IMR-90 (cell line): ENCODE measurements at regions not wholly inside any gene's neighbourhood (a gene's known extent, or its start where the extent isn't known, plus 50 kb on each side); places are given as distances from the start of the nearest gene placed in this dataset.

Experiments used
- ATAC-seq: fragments of 200-7000 bp; cut with Tn5 transposase; 2 replicates; pipeline ENCODE4 v1.9.1; 2020; ENCODE audit warnings: low read depth, mild to moderate bottlenecking, moderate library complexity
- BruUV-seq: library from RNA; stranded (reverse); fragments of 400-500 nt; replicated peaks from 2 replicates; lab custom pipeline; 2021; lab: Mats Ljungman, UMichigan
- CTCF ChIA-PET: fragments of 300-600 bp; formaldehyde crosslinking; extraction: SDS; loops from one replicate; lab custom pipeline; 2021; ENCODE audit warnings: antibody characterized with exemption; lab: Yijun Ruan, JAX
- POLR2A ChIA-PET: fragments of 300-600 bp; sonication (Branson Sonifier 250); formaldehyde crosslinking; loops from one replicate; lab custom pipeline; 2022; ENCODE audit warnings: antibody characterized with exemption; ENCODE audit not compliant: unreplicated experiment; lab: Charles Lee
- DNase-seq: peaks from one replicate; pipeline ENCODE4 v3.0.0; 2013
- H2AFZ ChIP-seq: replicated peaks from 2 replicates; pipeline ENCODE3; 2013; ENCODE audit warnings: low read length, mild to moderate bottlenecking; ENCODE audit not compliant: poor library complexity
- H2AK5ac ChIP-seq: 2 replicates; pipeline ENCODE4 v1.6.1; 2013; ENCODE audit warnings: low read depth, low read length, inconsistent platforms
- H2AK9ac ChIP-seq: replicated peaks from 2 replicates; pipeline ENCODE3; 2013; ENCODE audit warnings: mild to moderate bottlenecking, low read depth, low read length, moderate library complexity; ENCODE audit not compliant: poor library complexity
- H2BK120ac ChIP-seq: 2 replicates; pipeline ENCODE4 v1.6.1; 2013; ENCODE audit warnings: low read depth, low read length, inconsistent platforms
- H2BK15ac ChIP-seq: 3 replicates; pipeline ENCODE4 v1.6.1; 2013; ENCODE audit warnings: low read depth, low read length, inconsistent platforms
- H2BK20ac ChIP-seq: 2 replicates; pipeline ENCODE4 v1.6.1; 2013; ENCODE audit warnings: low read depth, mild to moderate bottlenecking, inconsistent platforms, low read length, moderate library complexity
- H2BK5ac ChIP-seq: 2 replicates; pipeline ENCODE4 v1.6.1; 2013; ENCODE audit warnings: mild to moderate bottlenecking, low read depth, low read length, inconsistent platforms; ENCODE audit not compliant: poor library complexity, severe bottlenecking
- H3K14ac ChIP-seq: replicated peaks from 2 replicates; pipeline ENCODE4 v1.6.1; 2013; ENCODE audit warnings: low read depth, low read length, inconsistent platforms
- H3K18ac ChIP-seq: 2 replicates; pipeline ENCODE4 v1.6.1; 2013; ENCODE audit warnings: low read depth, low read length, control low read depth
- H3K23ac ChIP-seq: 2 replicates; pipeline ENCODE4 v1.6.1; 2013; ENCODE audit warnings: low read depth, low read length, inconsistent platforms
- H3K27ac ChIP-seq: 2 replicates; pipeline ENCODE4 v1.5.1; 2013; ENCODE audit warnings: mild to moderate bottlenecking, control low read depth, low read length; ENCODE audit not compliant: insufficient read depth
- H3K27me3 ChIP-seq: 2 replicates; pipeline ENCODE4 v1.6.1; 2013; ENCODE audit warnings: low read length; ENCODE audit not compliant: control insufficient read depth, insufficient read depth
- H3K36me3 ChIP-seq: 2 replicates; pipeline ENCODE4 v1.6.1; 2013; ENCODE audit warnings: low read length, mixed read lengths; ENCODE audit not compliant: control insufficient read depth, insufficient read depth
- H3K4ac ChIP-seq: 2 replicates; pipeline ENCODE4 v1.6.1; 2013; ENCODE audit warnings: low read depth, low read length, inconsistent platforms
- H3K4me1 ChIP-seq: 2 replicates; pipeline ENCODE4 v1.6.1; 2013; ENCODE audit warnings: low read length, mixed read lengths; ENCODE audit not compliant: control insufficient read depth, insufficient read depth
- H3K4me2 ChIP-seq: 2 replicates; pipeline ENCODE4 v1.6.1; 2013; ENCODE audit warnings: low read depth, mild to moderate bottlenecking, control low read depth, low read length, moderate library complexity
- H3K4me3 ChIP-seq: 2 replicates; pipeline ENCODE4 v1.5.1; 2013; ENCODE audit warnings: low read depth, mild to moderate bottlenecking, control low read depth, low read length, moderate library complexity; ENCODE audit not compliant: insufficient read depth
- H3K56ac ChIP-seq: 2 replicates; pipeline ENCODE4 v1.6.1; 2013; ENCODE audit warnings: low read length, inconsistent platforms; ENCODE audit not compliant: insufficient read depth; ENCODE audit errors: extremely low read depth
- H3K79me1 ChIP-seq, 2 experiments: 2 replicates each; pipeline ENCODE4 v1.6.1; 2013; ENCODE audit warnings: low read length in 2 of 2, inconsistent platforms in 1 of 2, low read depth in 1 of 2
- H3K9ac ChIP-seq: 2 replicates; pipeline ENCODE4 v1.6.1; 2013; ENCODE audit warnings: low read depth, low read length, control low read depth
- H3K9me1 ChIP-seq: 2 replicates; pipeline ENCODE4 v1.6.1; 2013; ENCODE audit warnings: low read length, inconsistent platforms; ENCODE audit not compliant: insufficient read depth
- H3K9me3 ChIP-seq: 2 replicates; pipeline ENCODE4 v1.6.1; 2013; ENCODE audit warnings: low read length; ENCODE audit not compliant: control insufficient read depth, insufficient read depth
- H4K20me1 ChIP-seq: 2 replicates; pipeline ENCODE4 v1.6.1; 2013; ENCODE audit warnings: low read length, inconsistent platforms; ENCODE audit not compliant: insufficient read depth
- H4K5ac ChIP-seq: 2 replicates; pipeline ENCODE4 v1.6.1; 2013; ENCODE audit warnings: mild to moderate bottlenecking, low read depth, low read length, control low read depth
- H4K8ac ChIP-seq, 2 experiments: 2 replicates each; pipeline ENCODE4 v1.6.1; 2013; ENCODE audit warnings: low read depth in 2 of 2, low read length in 2 of 2, control low read depth in 1 of 2, inconsistent platforms in 1 of 2
- H4K91ac ChIP-seq: 2 replicates; pipeline ENCODE4 v1.6.1; 2013; ENCODE audit warnings: low read depth, low read length, inconsistent platforms; ENCODE audit not compliant: insufficient read depth
- BHLHE40 ChIP-seq: fragments of 150-350 bp; IDR thresholded peaks from 2 replicates; pipeline ENCODE4 v1.6.1; 2016; ENCODE audit warnings: mild to moderate bottlenecking, low read depth, low read length
- CEBPB ChIP-seq: IDR thresholded peaks from 2 replicates; pipeline ENCODE4 v1.6.1; 2012; ENCODE audit warnings: low read depth, low read length, improper control_type of control experiment
- CHD1 ChIP-seq: IDR thresholded peaks from 2 replicates; pipeline ENCODE4 v1.6.1; 2012; ENCODE audit warnings: low read depth, low read length, improper control_type of control experiment
- FOS ChIP-seq: fragments of 150-350 bp; IDR thresholded peaks from 2 replicates; pipeline ENCODE4 v1.6.1; 2016; ENCODE audit warnings: low read depth, low read length
- MAFK ChIP-seq: IDR thresholded peaks from 2 replicates; pipeline ENCODE4 v1.6.1; 2012; ENCODE audit warnings: low read depth, low read length, improper control_type of control experiment
- MAZ ChIP-seq: IDR thresholded peaks from 2 replicates; pipeline ENCODE4 v1.6.1; 2012; ENCODE audit warnings: low read depth, mild to moderate bottlenecking, low read length, improper control_type of control experiment, moderate library complexity, borderline replicate concordance
- MXI1 ChIP-seq: IDR thresholded peaks from 2 replicates; pipeline ENCODE4 v1.6.1; 2012; ENCODE audit warnings: low read depth, mild to moderate bottlenecking, low read length, moderate library complexity, borderline replicate concordance
- NFE2L2 ChIP-seq: fragments of 150-350 bp; IDR thresholded peaks from 2 replicates; pipeline ENCODE4 v1.6.1; 2016; ENCODE audit warnings: low read depth, mild to moderate bottlenecking, low read length
- POLR2A ChIP-seq: IDR thresholded peaks from 2 replicates; pipeline ENCODE4 v1.6.1; 2012; ENCODE audit warnings: mild to moderate bottlenecking, low read depth, low read length
- RAD21 ChIP-seq: IDR thresholded peaks from 2 replicates; pipeline ENCODE4 v1.6.1; 2012; ENCODE audit warnings: low read length, improper control_type of control experiment
- RCOR1 ChIP-seq: IDR thresholded peaks from 2 replicates; pipeline ENCODE4 v1.6.1; 2012; ENCODE audit warnings: mild to moderate bottlenecking, low read length, improper control_type of control experiment; ENCODE audit not compliant: insufficient replicate concordance
- RFX5 ChIP-seq: IDR thresholded peaks from 2 replicates; pipeline ENCODE4 v1.8.0; 2012; ENCODE audit warnings: low read depth, mild to moderate bottlenecking, low read length, moderate library complexity
- SMC3 ChIP-seq: fragments of 150-350 bp; IDR thresholded peaks from 2 replicates; pipeline ENCODE4 v1.6.1; 2016; ENCODE audit warnings: low read depth, mild to moderate bottlenecking, antibody characterized with exemption, low read length, moderate library complexity
- WGBS, 2 experiments: methylation state at CpG; one replicate each; pipeline versions ENCODE4 v1.1.5 to v1.1.7; 2013; ENCODE audit warnings: missing lambda C conversion rate in 2 of 2; ENCODE audit not compliant: insufficient read length in 1 of 2; ENCODE audit errors: extremely low coverage in 2 of 2; 5-methylcytosine and 5-hydroxymethylcytosine counted together
- dilution Hi-C: fragments of 300-500 bp; cut with HindIII; formaldehyde crosslinking; loops from one replicate; pipeline ENCODE4 v1.14.3; 2018; ENCODE audit warnings: low sequenced_read_pairs; ENCODE audit not compliant: unreplicated experiment
- in situ Hi-C: fragments of 300-500 bp; cut with MboI; formaldehyde crosslinking; loops from 3 replicates; pipeline ENCODE4 v1.14.3; 2019; ENCODE audit warnings: low sequenced_read_pairs, inconsistent platforms, mixed read lengths
- intact Hi-C: fragments of 100-400 bp; cut with micrococcal nuclease; formaldehyde crosslinking; loops from 2 replicates; pipeline ENCODE4 v1.10.0; 2022
- TF ChIP-seq, protein P1 (sequence below): fragments of 150-350 bp; IDR thresholded peaks from 2 replicates; pipeline ENCODE4 v1.6.1; 2017; ENCODE audit warnings: mild to moderate bottlenecking, antibody characterized with exemption, low read length, low read depth
- TF ChIP-seq, protein P2 (sequence below): fragments of 150-350 bp; IDR thresholded peaks from 2 replicates; pipeline ENCODE4 v1.6.1; 2016; ENCODE audit warnings: low read depth, mild to moderate bottlenecking, low read length, moderate library complexity, borderline replicate concordance
- TF ChIP-seq, protein P3 (sequence below): conservative IDR thresholded peaks from 2 replicates; pipeline ENCODE4 v1.5.1; 2012; ENCODE audit warnings: mild to moderate bottlenecking, low read depth, low read length, improper control_type of control experiment

DNA sequence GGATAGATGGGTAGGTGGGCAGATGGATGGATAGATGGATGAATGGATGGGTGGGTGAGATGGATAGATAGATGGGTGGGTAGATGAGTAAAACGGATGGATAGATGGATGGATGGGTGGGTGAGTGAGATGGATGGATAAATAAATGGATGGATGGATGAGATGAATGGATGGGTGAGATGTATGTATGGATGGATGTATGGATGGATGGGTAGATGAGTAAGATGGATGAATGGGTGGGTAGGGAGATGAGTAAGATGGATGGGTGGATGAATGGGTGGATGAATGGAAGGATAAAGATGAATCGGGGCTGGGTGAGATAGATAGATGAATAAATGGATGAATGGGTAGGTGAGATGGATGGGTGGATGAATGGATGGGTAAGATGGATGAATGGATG lies 210.1 kb downstream of the TFAP2C start:
- no peak for ATAC-seq
- ChIA-PET CTCF (no interaction called here), POLR2A (no interaction called here)
- no peak overlapping the region for H4K91ac ChIP-seq
- H3K18ac ChIP-seq = no peak overlapping the region
- H3K4ac ChIP-seq = no peak overlapping the region
- H3K14ac ChIP-seq = no peak overlapping the region
- WGBS, 2 experiments = 63 to 100% methylated on average over 2 of the region's 2 CpGs
- no peaks in the 10 kb centered on the region for H4K20me1 ChIP-seq
- no peak overlapping the region for H4K8ac ChIP-seq
- H3K79me1 ChIP-seq = no peaks in the 10 kb centered on the region
- no peak overlapping the region for H2BK20ac ChIP-seq
- dilution Hi-C loops (no loop called here), in situ Hi-C loops (no loop called here), intact Hi-C loops (no loop called here)
- no peak overlapping the region for H3K4me2 ChIP-seq
- H2AFZ ChIP-seq = no peak overlapping the region
- no peak overlapping the region for H2BK15ac ChIP-seq
- no peak overlapping the region for H2BK120ac ChIP-seq
- H3K36me3 ChIP-seq = no peaks in the 10 kb centered on the region
- BruUV-seq = no TSS peak
- no peak for DNase-seq
- peak overlapping the region; percentile 42 for H2BK5ac ChIP-seq
- no peak overlapping the region for H3K9ac ChIP-seq
- H3K4me3 ChIP-seq = no peak overlapping the region
- H3K4me1 ChIP-seq = no peaks in the 10 kb centered on the region
- peaks cover 4% of the 10 kb centered on the region for H3K27me3 ChIP-seq
- no peak overlapping the region for H3K56ac ChIP-seq
- H2AK9ac ChIP-seq = no peak overlapping the region
- H3K9me3 ChIP-seq = no peaks in the 10 kb centered on the region
- H3K27ac ChIP-seq = no peak overlapping the region
- H3K9me1 ChIP-seq = no peaks in the 10 kb centered on the region
- TF ChIP-seq, protein P1, sequence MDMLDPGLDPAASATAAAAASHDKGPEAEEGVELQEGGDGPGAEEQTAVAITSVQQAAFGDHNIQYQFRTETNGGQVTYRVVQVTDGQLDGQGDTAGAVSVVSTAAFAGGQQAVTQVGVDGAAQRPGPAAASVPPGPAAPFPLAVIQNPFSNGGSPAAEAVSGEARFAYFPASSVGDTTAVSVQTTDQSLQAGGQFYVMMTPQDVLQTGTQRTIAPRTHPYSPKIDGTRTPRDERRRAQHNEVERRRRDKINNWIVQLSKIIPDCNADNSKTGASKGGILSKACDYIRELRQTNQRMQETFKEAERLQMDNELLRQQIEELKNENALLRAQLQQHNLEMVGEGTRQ = no peak
- TF ChIP-seq, protein P2, sequence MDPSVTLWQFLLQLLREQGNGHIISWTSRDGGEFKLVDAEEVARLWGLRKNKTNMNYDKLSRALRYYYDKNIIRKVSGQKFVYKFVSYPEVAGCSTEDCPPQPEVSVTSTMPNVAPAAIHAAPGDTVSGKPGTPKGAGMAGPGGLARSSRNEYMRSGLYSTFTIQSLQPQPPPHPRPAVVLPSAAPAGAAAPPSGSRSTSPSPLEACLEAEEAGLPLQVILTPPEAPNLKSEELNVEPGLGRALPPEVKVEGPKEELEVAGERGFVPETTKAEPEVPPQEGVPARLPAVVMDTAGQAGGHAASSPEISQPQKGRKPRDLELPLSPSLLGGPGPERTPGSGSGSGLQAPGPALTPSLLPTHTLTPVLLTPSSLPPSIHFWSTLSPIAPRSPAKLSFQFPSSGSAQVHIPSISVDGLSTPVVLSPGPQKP = no peak
- TF ChIP-seq BHLHE40 (no peak), RAD21 (no peak), NFE2L2 (no peak), RFX5 (no peak), CHD1 (no peak), POLR2A (no peak), SMC3 (no peak), MXI1 (no peak), RCOR1 (no peak), MAZ (no peak), MAFK (no peak), CEBPB (no peak), FOS (no peak)
- TF ChIP-seq, protein P3, sequence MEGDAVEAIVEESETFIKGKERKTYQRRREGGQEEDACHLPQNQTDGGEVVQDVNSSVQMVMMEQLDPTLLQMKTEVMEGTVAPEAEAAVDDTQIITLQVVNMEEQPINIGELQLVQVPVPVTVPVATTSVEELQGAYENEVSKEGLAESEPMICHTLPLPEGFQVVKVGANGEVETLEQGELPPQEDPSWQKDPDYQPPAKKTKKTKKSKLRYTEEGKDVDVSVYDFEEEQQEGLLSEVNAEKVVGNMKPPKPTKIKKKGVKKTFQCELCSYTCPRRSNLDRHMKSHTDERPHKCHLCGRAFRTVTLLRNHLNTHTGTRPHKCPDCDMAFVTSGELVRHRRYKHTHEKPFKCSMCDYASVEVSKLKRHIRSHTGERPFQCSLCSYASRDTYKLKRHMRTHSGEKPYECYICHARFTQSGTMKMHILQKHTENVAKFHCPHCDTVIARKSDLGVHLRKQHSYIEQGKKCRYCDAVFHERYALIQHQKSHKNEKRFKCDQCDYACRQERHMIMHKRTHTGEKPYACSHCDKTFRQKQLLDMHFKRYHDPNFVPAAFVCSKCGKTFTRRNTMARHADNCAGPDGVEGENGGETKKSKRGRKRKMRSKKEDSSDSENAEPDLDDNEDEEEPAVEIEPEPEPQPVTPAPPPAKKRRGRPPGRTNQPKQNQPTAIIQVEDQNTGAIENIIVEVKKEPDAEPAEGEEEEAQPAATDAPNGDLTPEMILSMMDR = no peak
- H2AK5ac ChIP-seq = no peak overlapping the region
- H4K5ac ChIP-seq = no peak overlapping the region
- no peak overlapping the region for H3K23ac ChIP-seq
